NCI-H146 (cell line): ENCODE measurements at regions not wholly inside any gene's neighbourhood (a gene's known extent, or its start where the extent isn't known, plus 50 kb on each side); places are given as distances from the start of the nearest gene placed in this dataset.
"Not testable (repeated sequence)": the region's sequence is repeated elsewhere in the genome, so short reads cannot be mapped to it uniquely, and the experiment has no call there.

Experiments
- DNase-seq: peaks from one replicate; lab custom pipeline; 2025; lab: John Stamatoyannopoulos, UW

- no peak for DNase-seq
Measured at GRCh38 chr6:97347111-97347510, 64.1 kb upstream of the MMS22L start.

DNA sequence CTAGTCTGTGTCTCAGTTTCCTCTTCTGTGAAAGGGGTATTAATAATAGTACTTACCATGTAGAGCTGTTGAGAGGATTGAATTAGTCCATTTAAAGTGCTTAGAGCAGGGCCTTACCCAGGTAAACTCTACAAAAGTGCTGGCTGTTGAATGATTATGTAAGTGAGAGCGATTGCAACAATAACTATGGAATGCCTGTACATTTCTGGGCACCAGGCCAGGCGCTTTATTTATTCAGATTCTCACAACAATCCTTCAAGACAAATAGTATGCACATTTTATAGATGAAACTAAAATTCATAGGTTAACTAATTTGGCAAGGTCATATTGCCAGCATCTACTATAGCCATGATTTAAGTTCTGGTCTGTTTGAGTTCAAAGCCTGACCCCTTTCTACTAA is 78.3 kb upstream of the MMS22L start:
- DNase-seq: no peak

DNA sequence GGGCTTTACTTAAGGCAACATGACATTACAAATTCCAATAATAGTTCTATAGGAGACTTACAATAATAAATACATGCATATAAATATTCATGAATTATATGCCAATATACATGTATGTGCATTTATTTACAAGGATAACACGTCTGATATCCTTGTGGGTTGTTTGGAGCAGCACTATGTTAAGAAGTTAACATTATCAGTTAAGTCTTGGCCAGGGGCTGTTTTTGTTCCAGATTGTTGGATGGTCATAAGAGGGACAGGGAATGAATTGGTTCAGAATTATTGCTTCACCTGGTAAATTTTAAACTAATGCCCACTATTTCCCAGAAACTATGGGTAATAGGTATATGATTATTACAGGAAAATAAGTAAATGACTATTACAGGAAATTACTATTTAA is 81.3 kb upstream of the MMS22L start:
- no peak for DNase-seq

GRCh38 chr6:97382071-97382470 is 99.1 kb upstream of the MMS22L start:
- DNase-seq: not testable (repeated sequence)

DNA sequence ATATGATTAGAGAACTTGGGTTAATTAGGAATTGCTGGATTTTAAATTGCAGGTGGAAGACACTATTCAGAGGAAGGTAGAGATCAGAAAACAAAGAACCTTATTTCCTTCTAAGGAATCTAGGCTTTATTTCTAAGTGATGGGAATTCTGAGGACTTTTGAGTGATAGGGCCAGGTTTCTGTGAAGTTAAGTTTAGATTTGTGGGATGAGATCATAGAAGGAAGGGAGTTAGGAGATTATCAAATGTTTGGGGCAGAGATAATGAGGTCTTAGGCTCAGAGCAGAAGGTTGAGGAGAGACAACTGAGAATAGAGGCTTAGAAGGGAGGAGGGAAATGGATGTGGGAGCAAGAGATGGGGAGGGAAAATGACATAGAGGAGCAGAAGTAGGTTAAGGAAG is 109.7 kb upstream of the MMS22L start:
- no peak for DNase-seq

GRCh38 chr6:97394160-97394748 is 111.2 kb upstream of the MMS22L start:
- peak; percentile 51 for DNase-seq

- no peak for DNase-seq
Measured at GRCh38 chr6:97396880-97397279, 113.9 kb upstream of the MMS22L start.

DNA sequence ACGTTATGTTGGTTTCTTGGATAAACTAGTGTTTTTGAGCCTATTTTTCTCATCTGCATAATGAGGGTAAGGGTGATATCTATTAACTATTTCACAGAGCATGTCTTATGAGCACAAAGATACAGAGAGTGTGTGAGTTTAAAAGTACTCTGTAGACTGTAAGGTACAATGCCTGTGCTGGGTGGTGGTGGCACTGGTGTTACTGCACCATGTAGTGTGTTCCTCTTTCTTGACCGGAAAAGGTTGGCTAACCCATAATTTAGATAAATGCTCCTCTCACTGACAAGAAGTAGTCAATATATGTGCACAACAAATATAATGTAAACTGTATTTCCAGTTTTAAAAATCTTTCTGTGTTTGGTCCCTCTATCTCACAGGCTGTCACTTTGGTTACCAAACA is 116.2 kb upstream of the MMS22L start:
- DNase-seq: no peak

DNA sequence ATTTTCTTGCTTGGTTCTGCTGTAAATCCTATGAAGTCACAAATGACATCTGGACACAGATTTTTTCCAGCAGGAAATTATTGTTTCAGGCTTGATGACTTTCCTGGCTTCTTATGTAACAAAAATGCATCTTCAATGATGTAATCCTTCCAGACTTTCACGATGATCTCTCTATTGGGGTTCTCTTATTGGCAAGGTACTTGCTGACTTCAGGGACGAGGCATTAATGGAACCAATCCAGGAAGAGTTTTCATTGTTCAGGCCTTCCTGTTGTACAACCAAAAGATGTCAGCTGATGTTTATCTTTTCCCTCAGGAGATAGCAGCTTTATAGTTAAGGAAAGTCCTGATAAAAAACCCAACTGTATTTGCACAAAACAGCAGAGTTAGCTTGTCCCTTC is 118.5 kb upstream of the MMS22L start:
- no peak for DNase-seq

- peak; percentile 36 for DNase-seq
Measured at GRCh38 chr6:97405818-97406409, 122.9 kb upstream of the MMS22L start.

DNA sequence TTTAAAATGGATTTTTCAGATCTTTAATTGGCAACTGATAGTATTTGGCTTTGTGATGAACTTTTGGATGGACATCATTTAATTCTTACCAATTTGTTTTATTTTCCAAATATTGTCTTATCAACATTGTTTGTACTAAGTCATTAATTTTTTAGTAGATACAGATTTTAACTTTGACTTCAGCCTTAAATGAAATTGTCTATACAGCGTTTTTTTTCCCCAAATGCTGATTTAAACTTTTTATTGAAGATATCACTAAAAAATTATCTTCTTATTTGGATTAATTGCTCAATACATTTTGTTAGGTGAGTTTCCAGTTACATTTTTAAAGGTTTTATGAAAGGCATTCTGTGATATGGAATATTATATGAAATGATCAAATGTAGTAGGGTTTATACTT is 123.6 kb upstream of the MMS22L start:
- no peak for DNase-seq

DNA sequence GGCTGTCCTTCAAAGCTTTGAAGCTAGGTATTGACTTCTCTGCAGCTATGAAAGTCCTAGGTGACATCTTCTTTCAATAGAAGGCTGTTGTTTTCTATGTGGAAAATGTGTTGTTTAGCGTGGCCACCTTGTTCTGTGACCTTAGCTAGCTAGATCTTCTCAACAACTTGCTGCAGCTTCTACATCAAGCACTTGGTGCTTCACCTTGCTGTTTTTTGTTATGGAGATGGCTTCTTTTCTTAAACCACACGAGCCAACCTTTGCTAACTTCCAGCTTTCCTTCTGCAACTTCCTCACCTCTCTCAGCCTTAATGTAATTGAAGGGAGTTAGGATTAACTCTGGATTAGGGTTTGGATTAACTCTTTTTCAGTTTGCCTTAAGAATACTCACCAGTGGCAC is 128.6 kb upstream of the MMS22L start:
- no peak for DNase-seq

- DNase-seq: no peak
Measured at GRCh38 chr6:97412511-97412910, 129.5 kb upstream of the MMS22L start.

- DNase-seq: no peak
Measured at GRCh38 chr6:97422171-97422570, 139.2 kb upstream of the MMS22L start.

- DNase-seq: no peak
Measured at GRCh38 chr6:97423190-97423589, 140.2 kb upstream of the MMS22L start.

DNA sequence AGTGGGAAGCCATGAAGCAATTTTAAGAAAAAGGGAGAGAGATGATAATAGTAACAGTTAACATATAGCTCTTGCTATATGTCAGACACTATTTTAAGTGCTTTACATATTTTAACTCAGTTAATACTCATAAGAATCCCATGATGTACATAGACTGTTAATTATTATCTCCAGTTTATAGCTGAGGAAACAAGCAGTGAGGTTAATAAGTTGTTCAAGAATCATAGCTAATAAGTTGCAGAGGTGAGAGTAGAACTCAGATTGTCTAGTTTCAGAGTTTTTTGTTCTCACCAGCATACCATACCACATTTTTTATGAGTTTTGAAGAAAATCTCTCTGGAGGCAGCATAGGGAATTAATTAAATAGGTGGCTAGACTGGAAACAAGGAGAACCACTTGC is 144.6 kb upstream of the MMS22L start:
- DNase-seq: no peak

DNA sequence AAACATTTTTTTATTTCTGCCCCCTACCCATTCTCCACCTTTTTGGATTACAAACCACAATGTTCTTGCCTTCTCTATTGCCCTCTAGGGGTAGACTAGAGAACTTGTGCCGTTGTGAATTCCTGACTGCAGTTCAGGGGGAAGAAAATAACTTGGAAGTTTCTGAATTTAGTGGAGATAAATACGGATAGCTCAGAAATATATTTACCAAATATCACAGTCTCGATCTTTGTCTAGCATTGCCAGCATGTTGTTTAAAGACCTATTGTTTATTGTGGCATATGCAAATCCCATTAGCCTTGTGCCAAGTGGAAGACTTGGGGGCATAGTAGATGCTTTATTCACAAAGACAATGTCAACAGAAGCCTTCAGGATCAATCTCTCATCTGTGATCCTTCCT is 154.1 kb upstream of the MMS22L start:
- no peak for DNase-seq

DNA sequence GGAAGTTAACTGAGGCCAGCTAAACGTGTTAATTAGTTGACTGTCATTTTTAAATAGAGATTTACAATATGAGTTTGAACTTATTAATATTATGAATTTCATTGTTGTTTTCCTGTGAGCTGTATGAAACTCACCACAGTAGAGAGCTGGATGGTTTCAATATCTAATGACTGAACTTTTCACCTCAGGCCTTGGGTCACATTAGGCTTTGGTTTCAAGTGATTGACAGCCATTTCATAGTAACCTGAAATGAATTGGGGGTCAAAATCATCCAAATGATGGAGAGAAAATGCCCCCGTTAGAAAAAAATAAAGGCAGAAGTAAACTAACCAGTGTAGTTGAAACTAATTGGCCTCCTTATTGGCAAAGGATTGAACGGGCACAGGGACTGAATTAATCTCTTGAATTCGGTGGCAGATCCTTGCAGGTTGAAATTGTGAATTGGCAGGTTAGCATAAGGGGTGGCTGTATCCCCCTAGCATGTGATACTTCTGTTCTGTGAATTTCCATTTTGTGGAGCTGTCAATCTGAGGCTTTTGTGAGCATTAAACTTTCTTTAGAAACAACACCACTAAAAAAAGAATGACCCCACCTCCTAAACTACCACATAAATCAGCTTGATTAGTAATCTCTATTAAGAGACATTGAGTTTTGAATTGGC is 155.1 kb upstream of the MMS22L start:
- no peak for DNase-seq

DNA sequence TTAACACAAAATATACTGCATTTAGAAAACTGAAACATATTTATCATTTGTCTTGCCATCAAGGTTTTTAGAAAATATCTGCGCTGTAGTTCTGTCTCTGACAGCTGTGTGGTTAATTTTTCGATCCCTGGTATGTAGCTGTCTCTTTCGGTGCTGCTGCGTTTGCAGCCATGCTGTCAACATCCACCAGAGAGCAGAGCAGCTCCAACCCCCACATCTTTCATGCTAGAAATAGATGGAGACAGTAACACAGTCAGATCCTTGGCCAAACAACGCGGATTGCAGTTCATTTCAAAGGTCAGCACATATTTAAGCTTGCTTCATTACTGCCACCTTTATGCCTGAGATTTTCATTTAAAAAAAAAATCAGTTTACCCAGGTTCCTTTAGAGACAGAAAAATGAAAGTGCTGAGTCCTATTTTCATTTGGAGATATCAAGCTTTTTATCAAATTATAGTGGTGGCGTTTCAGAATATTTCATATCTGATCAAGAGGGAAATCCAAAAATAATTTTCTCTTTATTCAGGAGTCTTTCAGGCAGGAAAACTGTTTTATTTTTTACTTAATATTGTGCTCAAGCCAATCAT is 157.7 kb upstream of the MMS22L start:
- DNase-seq: peak; percentile 86

GRCh38 chr6:97443408-97444080 is 160.5 kb upstream of the MMS22L start:
- DNase-seq: no peak

GRCh38 chr6:97445407-97445806 is 162.4 kb upstream of the MMS22L start:
- no peak for DNase-seq

DNA sequence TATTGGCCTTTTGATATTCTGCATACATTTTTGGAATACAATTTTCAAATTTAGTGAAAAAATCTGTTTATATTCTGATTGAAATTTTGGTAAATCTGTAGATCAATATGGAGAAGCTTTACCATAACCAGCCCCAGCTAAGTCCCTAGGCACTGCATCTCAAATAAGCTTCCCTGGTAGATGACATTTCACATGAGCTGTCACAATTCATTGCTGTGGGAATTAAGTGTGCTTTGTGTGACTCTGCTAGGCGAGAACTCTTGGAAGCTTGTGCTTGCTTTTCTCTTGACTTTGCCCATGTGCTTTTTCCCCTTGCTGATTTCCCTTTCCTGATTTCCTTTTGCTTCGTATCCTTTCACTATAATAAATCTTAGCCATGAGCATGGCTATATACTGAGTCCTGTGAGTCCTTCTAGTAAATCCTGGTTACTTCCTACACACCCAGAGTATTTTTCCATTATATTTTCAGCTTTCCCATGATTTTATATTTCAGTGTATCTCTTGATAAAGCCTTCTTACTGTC is 166.5 kb upstream of the MMS22L start:
- DNase-seq: no peak

- DNase-seq: no peak
Measured at GRCh38 chr6:97450087-97450486, 167.1 kb upstream of the MMS22L start.
